Esophagus muscularis mucosa (tissue), 4 donors: ENCODE measurements at regions not wholly inside any gene's neighbourhood (a gene's known extent, or its start where the extent isn't known, plus 50 kb on each side); places are given as distances from the start of the nearest gene placed in this dataset.
"Not testable (repeated sequence)": the region's sequence is repeated elsewhere in the genome, so short reads cannot be mapped to it uniquely, and the experiment has no call there.

Experiments used
- DNase-seq: peaks from one replicate; pipeline ENCODE4 v3.0.0-alpha.2; 2017; ENCODE audit errors: extremely low spot score
- H3K27ac ChIP-seq, 4 donors: fragments of 200-600 bp; sonication (generic); replicated peaks in 1 of 4; 1 replicate in 3 of 4; 2 replicates in 1 of 4; pipeline ENCODE4 v1.5.1; 2016 to 2019; ENCODE audit warnings: mild to moderate bottlenecking in 1 of 4
- H3K27me3 ChIP-seq, 4 donors: fragments of 200-600 bp; sonication (generic); one replicate each; pipeline versions ENCODE4 v1.5.1 to v1.6.0; 2016 to 2019
- H3K36me3 ChIP-seq, 4 donors: fragments of 200-600 bp; sonication (generic); one replicate each; pipeline ENCODE4 v1.5.1; 2016 to 2019
- H3K4me1 ChIP-seq, 4 donors: fragments of 200-600 bp; sonication (generic); one replicate each; pipeline ENCODE4 v1.5.1; 2016 to 2019
- H3K4me3 ChIP-seq, 4 donors: fragments of 200-600 bp; sonication (generic); 1 replicate in 2 of 4; 2 replicates in 2 of 4; pipeline ENCODE4 v1.5.1; 2016 to 2019; ENCODE audit warnings: mild to moderate bottlenecking in 4 of 4, moderate library complexity in 1 of 4
- H3K9me3 ChIP-seq, 4 donors: fragments of 200-600 bp; sonication (generic); 1 replicate in 3 of 4; 2 replicates in 1 of 4; pipeline ENCODE4 v1.5.1; 2016 to 2019
- EP300 ChIP-seq: sonication (generic); formaldehyde crosslinking; IDR thresholded peaks from one replicate; pipeline ENCODE4 v1.6.1; 2017; ENCODE audit warnings: antibody characterized with exemption
- POLR2A ChIP-seq: fragments of 450-650 bp; IDR thresholded peaks from one replicate; pipeline ENCODE4 v1.6.1; 2017; ENCODE audit warnings: antibody characterized with exemption, moderate library complexity, mild to moderate bottlenecking, low read depth
- POLR2AphosphoS5 ChIP-seq, 2 donors: sonication (generic); formaldehyde crosslinking; IDR thresholded peaks; one replicate each; pipeline ENCODE4 v1.6.1; 2017; ENCODE audit warnings: antibody characterized with exemption in 2 of 2
- WGBS: methylation state at CpG from one replicate; pipeline ENCODE4 v1.1.5; 2018; 5-methylcytosine and 5-hydroxymethylcytosine counted together
- intact Hi-C: fragments of 100-400 bp; cut with DNase I; formaldehyde crosslinking; loops from one replicate; pipeline ENCODE4 v1.15.1; 2023
- TF ChIP-seq, protein P1 (sequence below), 3 experiments: fragments of 200-600 bp in 2 of 3; fragments of 450-650 bp in 1 of 3; sonication (generic) in 2 of 3; IDR thresholded peaks; one replicate each; pipeline ENCODE4 v1.5.1; 2017 to 2019; ENCODE audit warnings: antibody characterized with exemption in 3 of 3, mild to moderate bottlenecking in 2 of 3, moderate library complexity in 1 of 3

DNA sequence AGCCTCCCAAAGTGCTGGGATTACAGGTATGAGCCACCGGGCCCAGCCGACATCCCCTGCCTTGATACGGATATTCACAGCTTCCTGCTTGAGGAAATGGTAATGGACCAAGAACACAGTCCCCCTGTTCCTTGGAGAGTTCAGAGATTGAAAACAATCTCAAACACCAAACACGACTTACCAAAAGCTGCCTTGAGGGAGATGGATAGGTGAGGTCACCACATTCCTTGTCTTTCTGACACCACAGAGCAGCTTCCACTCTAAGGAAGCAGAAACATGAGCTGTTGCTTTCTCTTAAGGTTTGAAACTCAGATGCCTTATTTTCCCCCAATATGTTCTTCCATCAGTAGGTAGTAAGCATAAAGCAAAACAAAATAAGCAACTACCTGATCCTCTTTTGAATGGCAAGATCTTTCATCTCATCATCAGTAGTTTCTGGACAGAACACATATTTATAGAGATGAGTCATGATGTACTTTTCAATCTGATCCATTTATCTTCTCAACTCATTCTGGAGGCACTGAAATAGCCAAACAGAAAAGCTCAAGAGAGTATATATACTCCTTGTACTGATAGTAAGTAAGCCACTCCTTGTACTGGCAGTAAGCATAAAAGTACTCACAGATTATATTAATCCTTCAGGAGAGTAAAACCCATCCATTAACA is 199.1 kb upstream of the KCTD7 start:
- intact Hi-C loops = no loop called here
- H3K4me1 ChIP-seq = no peaks in the 10 kb centered on the region
- H3K4me3 ChIP-seq = no peak overlapping the region
- H3K27me3 ChIP-seq = no peaks in the 10 kb centered on the region
- H3K27ac ChIP-seq = no peak overlapping the region
- WGBS = 89% methylated on average over 4 of the region's 4 CpGs
- peaks cover 0 to 38% (median 0%) of the 10 kb centered on the region in 4 donors for H3K36me3 ChIP-seq
- no peaks in the 10 kb centered on the region for H3K9me3 ChIP-seq
- DNase-seq = no peak
- TF ChIP-seq POLR2AphosphoS5 (IDR thresholded peaks at IDR 0.05) (no peak), POLR2A (no peak), EP300 (no peak)
- TF ChIP-seq, protein P1, sequence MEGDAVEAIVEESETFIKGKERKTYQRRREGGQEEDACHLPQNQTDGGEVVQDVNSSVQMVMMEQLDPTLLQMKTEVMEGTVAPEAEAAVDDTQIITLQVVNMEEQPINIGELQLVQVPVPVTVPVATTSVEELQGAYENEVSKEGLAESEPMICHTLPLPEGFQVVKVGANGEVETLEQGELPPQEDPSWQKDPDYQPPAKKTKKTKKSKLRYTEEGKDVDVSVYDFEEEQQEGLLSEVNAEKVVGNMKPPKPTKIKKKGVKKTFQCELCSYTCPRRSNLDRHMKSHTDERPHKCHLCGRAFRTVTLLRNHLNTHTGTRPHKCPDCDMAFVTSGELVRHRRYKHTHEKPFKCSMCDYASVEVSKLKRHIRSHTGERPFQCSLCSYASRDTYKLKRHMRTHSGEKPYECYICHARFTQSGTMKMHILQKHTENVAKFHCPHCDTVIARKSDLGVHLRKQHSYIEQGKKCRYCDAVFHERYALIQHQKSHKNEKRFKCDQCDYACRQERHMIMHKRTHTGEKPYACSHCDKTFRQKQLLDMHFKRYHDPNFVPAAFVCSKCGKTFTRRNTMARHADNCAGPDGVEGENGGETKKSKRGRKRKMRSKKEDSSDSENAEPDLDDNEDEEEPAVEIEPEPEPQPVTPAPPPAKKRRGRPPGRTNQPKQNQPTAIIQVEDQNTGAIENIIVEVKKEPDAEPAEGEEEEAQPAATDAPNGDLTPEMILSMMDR (IDR thresholded peaks at IDR 0.05) = no peak

DNA sequence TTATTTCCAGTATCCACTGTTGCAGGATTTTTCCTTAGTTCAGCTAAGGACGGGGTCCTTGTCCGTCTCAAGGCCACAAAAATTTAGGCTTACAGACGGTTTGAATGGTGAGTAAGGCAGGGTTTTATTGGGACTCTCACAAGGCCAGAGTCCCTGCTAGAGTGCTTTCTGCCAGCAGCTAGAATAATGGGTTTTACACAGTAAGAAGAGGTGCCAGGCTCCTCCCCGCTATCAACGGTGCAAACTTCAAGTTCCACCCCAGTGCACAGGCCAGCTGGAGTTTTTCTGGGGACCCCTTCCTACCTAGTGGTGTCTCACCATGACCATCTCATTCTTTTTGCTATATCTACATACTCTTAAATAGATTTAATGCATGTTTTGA is 198.5 kb upstream of the KCTD7 start:
- intact Hi-C loops = no loop called here
- peaks cover 0 to 37% (median 0%) of the 10 kb centered on the region in 4 donors for H3K36me3 ChIP-seq

DNA sequence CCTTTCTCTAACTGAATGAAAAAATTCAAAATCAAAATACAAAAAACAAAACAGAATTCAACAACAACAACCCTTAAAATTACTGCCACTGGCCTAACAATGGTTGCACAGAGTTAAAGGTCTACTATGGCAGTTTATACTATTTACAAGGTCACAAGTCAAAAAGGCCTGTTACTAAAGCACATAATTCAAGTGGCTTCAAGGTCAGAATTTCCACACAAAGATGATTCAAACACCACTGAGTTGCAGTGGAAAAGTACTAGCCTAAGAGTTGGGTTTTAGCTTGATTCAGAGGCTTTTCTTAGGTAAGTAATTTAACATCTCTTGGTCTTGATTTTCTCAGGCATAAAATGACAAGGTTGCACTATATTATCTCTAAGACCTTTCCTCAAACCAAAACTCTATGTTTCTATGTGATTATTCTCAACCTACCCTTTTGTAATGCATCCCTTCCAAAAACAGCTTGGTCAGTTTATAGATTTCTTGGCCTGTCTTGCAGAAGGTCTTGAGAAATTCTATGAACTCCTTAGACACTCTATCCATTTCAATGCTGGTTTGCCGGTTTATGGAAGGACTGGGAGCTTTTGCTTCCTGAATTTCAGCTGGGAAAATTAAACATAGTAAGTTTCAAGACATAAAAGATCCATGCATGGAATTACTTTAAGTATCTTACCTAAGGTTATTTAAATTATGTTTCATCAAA is 189.8 kb upstream of the KCTD7 start:
- H3K27me3 ChIP-seq = not testable (repeated sequence)

More for the DNA sequence above, 198.5 kb upstream of the KCTD7 start:
- DNase-seq = no peak
- WGBS = 91% methylated on average over 5 of the region's 5 CpGs
- Histone ChIP-seq H3K27ac (no peak overlapping the region), H3K4me1 (no peaks in the 10 kb centered on the region), H3K27me3 (no peaks in the 10 kb centered on the region), H3K9me3 (no peaks in the 10 kb centered on the region), H3K4me3 (no peak overlapping the region)
- no peak for TF ChIP-seq POLR2A
- TF ChIP-seq, protein P1 (IDR thresholded peaks at IDR 0.05) = no peak
- TF ChIP-seq EP300 = no peak
- TF ChIP-seq POLR2AphosphoS5 (IDR thresholded peaks at IDR 0.05) = no peak

DNA sequence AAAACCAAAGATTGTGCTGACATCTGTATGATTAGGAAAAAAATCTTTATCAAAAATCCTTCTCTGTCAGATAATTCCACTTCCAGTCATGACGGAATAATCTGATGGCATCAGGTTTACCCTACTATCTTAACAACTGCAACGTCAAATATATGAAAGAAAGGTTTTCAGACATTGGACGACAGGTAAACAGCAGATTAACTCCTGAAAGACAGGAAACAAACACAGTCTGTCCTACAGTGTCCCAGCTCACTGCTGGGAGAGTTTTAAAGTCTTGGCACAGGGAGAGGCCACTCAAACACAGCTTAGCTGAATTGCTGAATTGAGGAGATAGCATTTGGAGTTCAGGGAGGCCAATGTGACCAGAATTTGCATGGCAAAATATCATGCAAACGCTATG is 186.3 kb upstream of the KCTD7 start:
- 80% methylated on average over 4 of the region's 4 CpGs for WGBS
- peaks cover 0 to 4% (median 0%) of the 10 kb centered on the region in 4 donors for H3K4me1 ChIP-seq
- H3K27ac ChIP-seq = no peak overlapping the region
- no peak overlapping the region for H3K4me3 ChIP-seq
- no peaks in the 10 kb centered on the region for H3K9me3 ChIP-seq
- no peak for DNase-seq
- intact Hi-C loops = no loop called here
- TF ChIP-seq EP300 = no peak
- TF ChIP-seq POLR2A = no peak
- no peak for TF ChIP-seq POLR2AphosphoS5 (IDR thresholded peaks at IDR 0.05)
- TF ChIP-seq, protein P1 (IDR thresholded peaks at IDR 0.05) = no peak
- peaks cover 0 to 2% (median 0%) of the 10 kb centered on the region in 4 donors for H3K36me3 ChIP-seq
- H3K27me3 ChIP-seq = no peaks in the 10 kb centered on the region

More for the DNA sequence above, 189.8 kb upstream of the KCTD7 start:
- H3K4me3 ChIP-seq, DNase-seq, H3K4me1 ChIP-seq, H3K27ac ChIP-seq, H3K36me3 ChIP-seq, intact Hi-C loops, H3K9me3 ChIP-seq: not testable (repeated sequence)
- 73% methylated on average over 1 of the region's 1 CpG for WGBS

DNA sequence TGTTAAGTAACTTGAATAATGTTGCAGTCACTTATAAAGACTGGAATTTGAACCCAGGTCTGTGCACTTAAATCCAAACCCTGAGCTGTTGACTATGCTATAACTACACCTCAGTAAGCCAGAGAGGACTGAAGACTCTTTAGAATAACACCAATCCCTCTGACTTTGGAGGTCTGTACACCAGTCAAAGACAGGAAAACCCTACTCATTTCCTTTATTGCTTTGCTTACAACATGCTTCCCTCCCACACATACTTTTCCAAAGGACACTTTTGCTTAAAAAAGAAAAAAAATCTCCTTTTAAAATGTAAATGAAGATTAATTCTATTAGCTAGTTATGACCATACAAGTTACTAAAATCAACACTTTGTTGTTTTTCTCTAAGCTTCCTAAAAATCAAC is 184.7 kb upstream of the KCTD7 start:
- Histone ChIP-seq H3K36me3 (peaks cover 0 to 7% (median 1%) of the 10 kb centered on the region in 4 donors), H3K27ac (no peak overlapping the region), H3K27me3 (no peaks in the 10 kb centered on the region), H3K9me3 (no peaks in the 10 kb centered on the region), H3K4me3 (no peak overlapping the region), H3K4me1 (peaks cover 0 to 4% (median 0%) of the 10 kb centered on the region in 4 donors)
- DNase-seq = no peak
- intact Hi-C loops = no loop called here
- TF ChIP-seq POLR2AphosphoS5 (IDR thresholded peaks at IDR 0.05) (no peak), POLR2A (no peak), EP300 (no peak)
- TF ChIP-seq, protein P1 (IDR thresholded peaks at IDR 0.05) = no peak

DNA sequence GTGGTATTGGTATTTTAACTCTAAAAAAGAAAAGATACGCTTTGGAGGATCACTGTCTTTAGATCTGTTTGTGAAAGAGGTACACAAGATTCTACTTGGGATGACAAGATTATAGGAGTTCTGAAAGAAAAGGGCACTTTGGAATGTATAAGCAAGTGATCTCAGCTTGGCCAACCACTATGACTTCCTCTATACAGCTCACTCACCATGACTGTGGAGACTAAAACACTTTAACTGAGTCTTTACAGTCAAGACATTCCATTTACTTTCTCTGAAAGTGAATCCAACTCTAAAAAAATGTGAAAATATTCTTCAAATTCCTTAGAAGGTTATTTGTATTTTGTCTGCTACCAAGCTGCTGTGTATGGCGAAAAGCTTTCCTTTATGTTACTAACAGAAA is 181.7 kb upstream of the KCTD7 start:
- H3K4me3 ChIP-seq, DNase-seq, H3K4me1 ChIP-seq, H3K27me3 ChIP-seq, intact Hi-C loops, H3K27ac ChIP-seq, H3K9me3 ChIP-seq: not testable (repeated sequence)
- peaks cover 0 to 19% (median 1%) of the 10 kb centered on the region in 4 donors for H3K36me3 ChIP-seq
- WGBS = 98% methylated on average over 2 of the region's 2 CpGs

DNA sequence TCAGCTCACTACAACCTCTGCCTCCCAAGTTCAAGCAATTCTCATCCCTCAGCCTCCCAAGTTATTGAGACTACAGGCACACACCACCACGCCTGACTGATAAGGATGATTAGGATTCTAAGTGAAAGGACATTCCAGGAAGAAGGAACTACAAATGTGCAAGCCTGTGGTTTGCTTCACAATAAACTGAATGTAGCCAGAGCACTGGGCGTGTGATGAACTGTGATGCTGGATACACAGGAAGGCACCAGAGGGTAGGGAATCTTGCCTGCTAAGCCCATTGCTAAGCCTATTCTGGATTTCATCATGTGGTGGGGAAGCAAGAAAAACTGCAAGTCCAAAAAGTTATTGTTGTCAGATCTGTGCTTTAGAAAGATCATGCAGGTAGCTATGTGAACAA is 177.9 kb upstream of the KCTD7 start:
- H3K27me3 ChIP-seq, intact Hi-C loops, DNase-seq, H3K4me3 ChIP-seq, H3K27ac ChIP-seq, H3K9me3 ChIP-seq, H3K4me1 ChIP-seq: not testable (repeated sequence)
- WGBS = 96% methylated on average over 2 of the region's 2 CpGs
- peaks cover 0 to 22% (median 2%) of the 10 kb centered on the region in 4 donors for H3K36me3 ChIP-seq

DNA sequence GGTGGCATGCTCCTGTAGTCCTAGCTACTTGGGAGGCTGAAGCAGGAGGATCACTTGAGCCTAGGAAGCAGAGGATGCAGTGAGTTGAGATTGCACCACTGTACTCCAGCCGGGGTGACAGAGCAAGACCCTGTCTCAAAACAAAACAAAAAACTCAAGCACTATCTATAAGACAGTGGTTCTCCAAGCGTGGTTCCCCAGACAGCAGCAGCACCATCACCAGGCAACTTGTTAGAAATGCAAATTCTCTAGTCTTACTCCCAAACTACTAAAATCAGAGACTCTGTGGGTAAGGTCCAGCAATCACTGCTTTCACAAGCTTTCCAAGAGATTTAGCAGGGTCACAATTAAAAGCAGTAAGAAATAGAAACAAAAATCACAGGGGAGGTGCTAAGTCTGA is 177.0 kb upstream of the KCTD7 start:
- DNase-seq, H3K4me1 ChIP-seq, H3K9me3 ChIP-seq, intact Hi-C loops, H3K4me3 ChIP-seq, H3K27me3 ChIP-seq, H3K27ac ChIP-seq: not testable (repeated sequence)
- 90% methylated on average over 1 of the region's 2 CpGs for WGBS
- H3K36me3 ChIP-seq = peaks cover 0 to 22% (median 2%) of the 10 kb centered on the region in 4 donors
